Liver (tissue), 8 donors: ENCODE measurements at regions not wholly inside any gene's neighbourhood (a gene's known extent, or its start where the extent isn't known, plus 50 kb on each side); places are given as distances from the start of the nearest gene placed in this dataset.

Experiments
- DNase-seq: peaks from one replicate; pipeline ENCODE4 v3.0.0-alpha.2; 2017; ENCODE audit warnings: low spot score
- H3K27ac ChIP-seq, 2 donors: one replicate each; pipeline ENCODE4 v1.7.0; 2013; ENCODE audit warnings: inconsistent platforms in 2 of 2, low read length in 2 of 2, control low read depth in 1 of 2, low read depth in 1 of 2, mild to moderate bottlenecking in 1 of 2
- H3K27me3 ChIP-seq, 4 donors: one replicate each; pipeline versions ENCODE4 v1.6.1 to v1.7.0; 2013; ENCODE audit warnings: low read length in 3 of 4, inconsistent platforms in 1 of 4, mild to moderate bottlenecking in 1 of 4, moderate library complexity in 1 of 4; ENCODE audit not compliant: control insufficient read depth in 4 of 4, insufficient read depth in 4 of 4
- H3K36me3 ChIP-seq, 4 donors: one replicate each; pipeline versions ENCODE4 v1.6.1 to v1.7.0; 2013; ENCODE audit warnings: low read length in 3 of 4, mild to moderate bottlenecking in 3 of 4, low read depth in 1 of 4, moderate library complexity in 1 of 4; ENCODE audit not compliant: control insufficient read depth in 4 of 4, insufficient read depth in 3 of 4
- H3K4me1 ChIP-seq, 4 donors: one replicate each; pipeline versions ENCODE4 v1.6.1 to v1.7.0; 2013; ENCODE audit warnings: low read length in 3 of 4, mild to moderate bottlenecking in 3 of 4, moderate library complexity in 1 of 4; ENCODE audit not compliant: control insufficient read depth in 4 of 4, insufficient read depth in 4 of 4
- H3K4me3 ChIP-seq, 3 donors: one replicate each; pipeline versions ENCODE4 v1.6.1 to v1.7.0; 2013; ENCODE audit warnings: low read length in 3 of 3, control low read depth in 1 of 3, low read depth in 1 of 3, mild to moderate bottlenecking in 1 of 3
- H3K9ac ChIP-seq, 2 donors: one replicate each; pipeline ENCODE4 v1.7.0; 2013; ENCODE audit warnings: low read length in 2 of 2, mild to moderate bottlenecking in 2 of 2, moderate library complexity in 2 of 2, control low read depth in 1 of 2, low read depth in 1 of 2
- H3K9me3 ChIP-seq, 4 donors: one replicate each; pipeline versions ENCODE4 v1.6.1 to v1.7.0; 2013; ENCODE audit warnings: low read length in 3 of 4; ENCODE audit not compliant: control insufficient read depth in 4 of 4
- EGR1 ChIP-seq, 2 donors: IDR thresholded peaks; 2 replicates each; pipeline ENCODE4 v1.6.1; 2016 to 2018; ENCODE audit warnings: antibody characterized with exemption in 2 of 2, low read depth in 2 of 2
- FOXA1 ChIP-seq: IDR thresholded peaks from 2 replicates; pipeline ENCODE4 v1.6.1; 2016; ENCODE audit warnings: antibody characterized with exemption
- FOXA2 ChIP-seq: IDR thresholded peaks from 2 replicates; pipeline ENCODE4 v1.6.1; 2016; ENCODE audit warnings: antibody characterized with exemption
- GABPA ChIP-seq, 2 donors: IDR thresholded peaks in 1 of 2; conservative IDR thresholded peaks in 1 of 2; 2 replicates each; pipeline ENCODE4 v1.6.1; 2016; ENCODE audit warnings: antibody characterized with exemption in 2 of 2, mild to moderate bottlenecking in 1 of 2, moderate library complexity in 1 of 2
- HNF4A ChIP-seq, 2 donors: conservative IDR thresholded peaks; 2 replicates each; pipeline ENCODE4 v1.6.1; 2016; ENCODE audit warnings: antibody characterized with exemption in 2 of 2, mild to moderate bottlenecking in 2 of 2
- HNF4G ChIP-seq: IDR thresholded peaks from 2 replicates; pipeline ENCODE4 v1.6.1; 2016; ENCODE audit warnings: antibody characterized with exemption
- JUND ChIP-seq, 2 donors: IDR thresholded peaks; 2 replicates each; pipeline ENCODE4 v1.6.1; 2016; ENCODE audit warnings: antibody characterized with exemption in 2 of 2
- MAX ChIP-seq: IDR thresholded peaks from 2 replicates; pipeline ENCODE4 v1.6.1; 2016; ENCODE audit warnings: antibody characterized with exemption
- NR2F2 ChIP-seq: IDR thresholded peaks from 2 replicates; pipeline ENCODE4 v1.6.1; 2016; ENCODE audit warnings: antibody characterized with exemption
- RAD21 ChIP-seq, 2 donors: IDR thresholded peaks; 2 replicates each; pipeline ENCODE4 v1.6.1; 2016; ENCODE audit warnings: antibody characterized with exemption in 2 of 2, mild to moderate bottlenecking in 2 of 2
- RXRA ChIP-seq, 2 donors: IDR thresholded peaks; 2 replicates each; pipeline ENCODE4 v1.6.1; 2017 to 2018; ENCODE audit warnings: antibody characterized with exemption in 2 of 2, mild to moderate bottlenecking in 1 of 2
- SP1 ChIP-seq: IDR thresholded peaks from 2 replicates; pipeline ENCODE4 v1.6.1; 2018; ENCODE audit warnings: antibody characterized with exemption, mild to moderate bottlenecking
- TAF1 ChIP-seq: conservative IDR thresholded peaks from 2 replicates; pipeline ENCODE4 v1.6.1; 2016; ENCODE audit warnings: antibody characterized with exemption, mild to moderate bottlenecking
- YY1 ChIP-seq: IDR thresholded peaks from 2 replicates; pipeline ENCODE4 v1.6.1; 2016; ENCODE audit warnings: antibody characterized with exemption, mild to moderate bottlenecking
- WGBS: extraction: QIAGEN DNeasy Blood & Tissue Kit; methylation state at CpG from one replicate; pipeline ENCODE4 v1.1.7; 2013; 5-methylcytosine and 5-hydroxymethylcytosine counted together
- TF ChIP-seq, protein P1 (sequence below): IDR thresholded peaks from 2 replicates; pipeline ENCODE4 v1.6.1; 2016; ENCODE audit warnings: antibody characterized with exemption, mild to moderate bottlenecking
- TF ChIP-seq, protein P2 (sequence below): fragments of 150-350 bp; IDR thresholded peaks from 2 replicates; pipeline ENCODE4 v1.5.1; 2017; ENCODE audit warnings: improper control_type of control experiment, low read depth, low read length; ENCODE audit not compliant: missing input control
- TF ChIP-seq, protein P3 (sequence below): IDR thresholded peaks from 2 replicates; pipeline ENCODE4 v1.6.1; 2016; ENCODE audit warnings: antibody characterized with exemption
- donor health status: healthy.
- donor health status: healthy.
- donor health status: healthy.
- donor health status: healthy.
- donor health status: healthy.

DNA sequence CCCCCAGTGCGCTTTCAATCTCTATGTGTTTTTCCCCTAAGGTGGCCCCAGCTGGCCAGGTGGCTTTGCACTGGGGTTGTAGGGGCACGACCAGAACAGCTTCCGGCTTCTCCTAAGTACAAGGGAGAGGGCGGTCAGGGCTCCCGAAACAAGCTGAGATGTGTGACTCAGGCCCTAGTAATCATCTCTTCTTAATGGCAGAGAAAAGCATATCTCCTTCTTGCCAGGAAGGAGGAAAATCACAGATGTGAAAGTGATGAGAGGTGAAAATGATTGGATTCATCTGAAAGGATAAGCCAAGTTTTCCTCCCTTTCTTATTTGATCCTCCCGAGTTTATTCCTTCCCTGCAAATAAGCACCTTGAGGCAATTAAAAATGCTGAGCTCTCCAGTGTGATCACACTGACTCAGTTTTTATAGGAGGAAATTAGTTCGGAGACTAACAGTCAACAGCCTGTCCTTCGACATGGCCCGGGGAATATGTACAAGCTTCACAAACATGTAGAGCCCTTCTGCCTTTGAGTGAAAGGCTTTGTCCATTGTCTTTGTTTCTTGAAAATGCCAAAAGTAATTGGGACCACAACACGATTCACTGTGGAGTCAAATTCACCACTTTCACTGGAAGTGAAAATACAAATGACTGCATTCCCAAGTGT lies 514.8 kb downstream of the PSAT1 start:
- no peaks in the 10 kb centered on the region for H3K27me3 ChIP-seq
- TF ChIP-seq, protein P1, sequence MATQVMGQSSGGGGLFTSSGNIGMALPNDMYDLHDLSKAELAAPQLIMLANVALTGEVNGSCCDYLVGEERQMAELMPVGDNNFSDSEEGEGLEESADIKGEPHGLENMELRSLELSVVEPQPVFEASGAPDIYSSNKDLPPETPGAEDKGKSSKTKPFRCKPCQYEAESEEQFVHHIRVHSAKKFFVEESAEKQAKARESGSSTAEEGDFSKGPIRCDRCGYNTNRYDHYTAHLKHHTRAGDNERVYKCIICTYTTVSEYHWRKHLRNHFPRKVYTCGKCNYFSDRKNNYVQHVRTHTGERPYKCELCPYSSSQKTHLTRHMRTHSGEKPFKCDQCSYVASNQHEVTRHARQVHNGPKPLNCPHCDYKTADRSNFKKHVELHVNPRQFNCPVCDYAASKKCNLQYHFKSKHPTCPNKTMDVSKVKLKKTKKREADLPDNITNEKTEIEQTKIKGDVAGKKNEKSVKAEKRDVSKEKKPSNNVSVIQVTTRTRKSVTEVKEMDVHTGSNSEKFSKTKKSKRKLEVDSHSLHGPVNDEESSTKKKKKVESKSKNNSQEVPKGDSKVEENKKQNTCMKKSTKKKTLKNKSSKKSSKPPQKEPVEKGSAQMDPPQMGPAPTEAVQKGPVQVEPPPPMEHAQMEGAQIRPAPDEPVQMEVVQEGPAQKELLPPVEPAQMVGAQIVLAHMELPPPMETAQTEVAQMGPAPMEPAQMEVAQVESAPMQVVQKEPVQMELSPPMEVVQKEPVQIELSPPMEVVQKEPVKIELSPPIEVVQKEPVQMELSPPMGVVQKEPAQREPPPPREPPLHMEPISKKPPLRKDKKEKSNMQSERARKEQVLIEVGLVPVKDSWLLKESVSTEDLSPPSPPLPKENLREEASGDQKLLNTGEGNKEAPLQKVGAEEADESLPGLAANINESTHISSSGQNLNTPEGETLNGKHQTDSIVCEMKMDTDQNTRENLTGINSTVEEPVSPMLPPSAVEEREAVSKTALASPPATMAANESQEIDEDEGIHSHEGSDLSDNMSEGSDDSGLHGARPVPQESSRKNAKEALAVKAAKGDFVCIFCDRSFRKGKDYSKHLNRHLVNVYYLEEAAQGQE, result no peak
- TF ChIP-seq HNF4G (no peak), FOXA2 (no peak), RXRA (IDR thresholded peaks at IDR 0.05) (no peak), EGR1 (IDR thresholded peaks at IDR 0.05; ENCODE audit: low read depth in 2 of 2) (no peak), RAD21 (IDR thresholded peaks at IDR 0.05) (no peak), HNF4A (conservative IDR thresholded peaks at IDR 0.05) (no peak), GABPA (IDR thresholded peaks at IDR 0.05 in 1 of 2, conservative IDR thresholded peaks at IDR 0.05 in 1 of 2) (no peak), TAF1 (no peak), NR2F2 (no peak), MAX (no peak), SP1 (no peak)
- TF ChIP-seq, protein P2, sequence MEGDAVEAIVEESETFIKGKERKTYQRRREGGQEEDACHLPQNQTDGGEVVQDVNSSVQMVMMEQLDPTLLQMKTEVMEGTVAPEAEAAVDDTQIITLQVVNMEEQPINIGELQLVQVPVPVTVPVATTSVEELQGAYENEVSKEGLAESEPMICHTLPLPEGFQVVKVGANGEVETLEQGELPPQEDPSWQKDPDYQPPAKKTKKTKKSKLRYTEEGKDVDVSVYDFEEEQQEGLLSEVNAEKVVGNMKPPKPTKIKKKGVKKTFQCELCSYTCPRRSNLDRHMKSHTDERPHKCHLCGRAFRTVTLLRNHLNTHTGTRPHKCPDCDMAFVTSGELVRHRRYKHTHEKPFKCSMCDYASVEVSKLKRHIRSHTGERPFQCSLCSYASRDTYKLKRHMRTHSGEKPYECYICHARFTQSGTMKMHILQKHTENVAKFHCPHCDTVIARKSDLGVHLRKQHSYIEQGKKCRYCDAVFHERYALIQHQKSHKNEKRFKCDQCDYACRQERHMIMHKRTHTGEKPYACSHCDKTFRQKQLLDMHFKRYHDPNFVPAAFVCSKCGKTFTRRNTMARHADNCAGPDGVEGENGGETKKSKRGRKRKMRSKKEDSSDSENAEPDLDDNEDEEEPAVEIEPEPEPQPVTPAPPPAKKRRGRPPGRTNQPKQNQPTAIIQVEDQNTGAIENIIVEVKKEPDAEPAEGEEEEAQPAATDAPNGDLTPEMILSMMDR, result no peak
- TF ChIP-seq, protein P3, sequence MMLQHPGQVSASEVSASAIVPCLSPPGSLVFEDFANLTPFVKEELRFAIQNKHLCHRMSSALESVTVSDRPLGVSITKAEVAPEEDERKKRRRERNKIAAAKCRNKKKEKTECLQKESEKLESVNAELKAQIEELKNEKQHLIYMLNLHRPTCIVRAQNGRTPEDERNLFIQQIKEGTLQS, result no peak
- H3K4me1 ChIP-seq, result no peaks in the 10 kb centered on the region
- no peaks in the 10 kb centered on the region for H3K9me3 ChIP-seq
- H3K27ac ChIP-seq, result no peak overlapping the region
- WGBS, result 83% methylated on average over 10 of the region's 10 CpGs
- H3K36me3 ChIP-seq, result no peaks in the 10 kb centered on the region
- no peak for DNase-seq
- H3K9ac ChIP-seq, result no peak overlapping the region
- H3K4me3 ChIP-seq, result no peak overlapping the region

GRCh38 chr9:78812665-78813064 lies 515.7 kb downstream of the PSAT1 start:
- no peaks in the 10 kb centered on the region for H3K4me1 ChIP-seq
- WGBS, result 78% methylated on average over 3 of the region's 3 CpGs
- no peaks in the 10 kb centered on the region for H3K36me3 ChIP-seq
- H3K9ac ChIP-seq, result no peak overlapping the region
- no peaks in the 10 kb centered on the region for H3K27me3 ChIP-seq
- no peaks in the 10 kb centered on the region for H3K9me3 ChIP-seq
- no peak overlapping the region for H3K4me3 ChIP-seq
- no peak for DNase-seq
- TF ChIP-seq HNF4G (no peak), EGR1 (IDR thresholded peaks at IDR 0.05; ENCODE audit: low read depth in 2 of 2) (no peak), HNF4A (conservative IDR thresholded peaks at IDR 0.05) (no peak), RAD21 (IDR thresholded peaks at IDR 0.05) (no peak), MAX (no peak), RXRA (IDR thresholded peaks at IDR 0.05) (no peak), YY1 (no peak), FOXA2 (no peak), FOXA1 (no peak), NR2F2 (no peak), JUND (IDR thresholded peaks at IDR 0.05) (no peak)
- TF ChIP-seq, protein P1, result no peak
- TF ChIP-seq, protein P3, result no peak
- TF ChIP-seq, protein P2, result no peak
- H3K27ac ChIP-seq, result no peak overlapping the region
